ENCODE measurements at regions not wholly inside any gene's neighbourhood (a gene's known extent, or its start where the extent isn't known, plus 50 kb on each side); places are given as distances from the start of the nearest gene placed in this dataset.

DNA sequence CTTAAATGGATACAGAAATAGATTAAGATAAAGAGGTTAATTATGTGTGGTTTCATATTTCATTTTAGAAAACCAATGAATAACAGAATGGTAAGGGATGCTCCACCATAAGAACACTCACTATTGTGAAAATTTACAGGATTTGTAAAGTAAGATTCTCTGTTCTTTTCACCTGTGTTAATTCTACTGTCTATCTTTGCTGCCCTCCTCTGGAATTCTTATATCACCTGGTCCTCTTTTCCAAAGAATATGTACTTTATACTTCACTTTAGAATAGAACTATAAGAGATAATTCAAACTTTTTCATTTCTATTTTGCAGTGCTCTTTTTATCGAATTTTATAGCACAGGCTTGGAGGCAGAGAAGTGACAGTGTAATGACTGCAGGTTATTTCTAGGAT, 213.4 kb downstream of the LURAP1L start:
- H3K9me3 ChIP-seq, result no peaks in the 10 kb centered on the region
- no peaks in the 10 kb centered on the region for H3K4me1 ChIP-seq
- no peaks in the 10 kb centered on the region for H3K36me3 ChIP-seq
- no peaks in the 10 kb centered on the region for H3K27me3 ChIP-seq
- no peak for TF ChIP-seq POLR2A (IDR thresholded peaks at IDR 0.05)
- no peak overlapping the region for H3K4me3 ChIP-seq
- intact Hi-C loops (cut with DNase I; ENCODE audit: low total_unique reads), result no loop called here
- H3K27ac ChIP-seq, result no peak overlapping the region
- DNase-seq, result no peak

DNA sequence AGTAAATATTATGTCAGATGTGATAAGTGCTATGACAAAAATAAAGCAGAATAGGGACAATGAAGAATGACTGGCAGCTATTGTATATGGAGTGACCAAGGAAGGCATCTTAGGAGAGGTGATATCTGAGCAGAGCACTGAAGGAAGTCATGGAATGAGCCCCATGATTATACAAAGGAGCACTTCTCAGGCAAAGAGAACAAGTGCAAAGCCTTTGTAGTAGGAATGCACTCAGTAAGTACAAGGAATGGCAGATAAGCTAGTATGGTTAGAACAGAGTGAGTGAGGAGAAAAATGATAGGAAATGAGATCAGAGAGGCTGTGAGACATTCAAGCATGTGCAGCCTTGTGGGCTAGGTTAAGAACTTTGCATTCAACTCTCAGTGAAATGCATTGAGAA, 214.8 kb downstream of the LURAP1L start:
- Histone ChIP-seq H3K9me3 (no peaks in the 10 kb centered on the region), H3K27ac (no peak overlapping the region), H3K36me3 (no peaks in the 10 kb centered on the region), H3K4me3 (no peak overlapping the region), H3K27me3 (no peaks in the 10 kb centered on the region), H3K4me1 (no peaks in the 10 kb centered on the region)
- TF ChIP-seq, protein P1, sequence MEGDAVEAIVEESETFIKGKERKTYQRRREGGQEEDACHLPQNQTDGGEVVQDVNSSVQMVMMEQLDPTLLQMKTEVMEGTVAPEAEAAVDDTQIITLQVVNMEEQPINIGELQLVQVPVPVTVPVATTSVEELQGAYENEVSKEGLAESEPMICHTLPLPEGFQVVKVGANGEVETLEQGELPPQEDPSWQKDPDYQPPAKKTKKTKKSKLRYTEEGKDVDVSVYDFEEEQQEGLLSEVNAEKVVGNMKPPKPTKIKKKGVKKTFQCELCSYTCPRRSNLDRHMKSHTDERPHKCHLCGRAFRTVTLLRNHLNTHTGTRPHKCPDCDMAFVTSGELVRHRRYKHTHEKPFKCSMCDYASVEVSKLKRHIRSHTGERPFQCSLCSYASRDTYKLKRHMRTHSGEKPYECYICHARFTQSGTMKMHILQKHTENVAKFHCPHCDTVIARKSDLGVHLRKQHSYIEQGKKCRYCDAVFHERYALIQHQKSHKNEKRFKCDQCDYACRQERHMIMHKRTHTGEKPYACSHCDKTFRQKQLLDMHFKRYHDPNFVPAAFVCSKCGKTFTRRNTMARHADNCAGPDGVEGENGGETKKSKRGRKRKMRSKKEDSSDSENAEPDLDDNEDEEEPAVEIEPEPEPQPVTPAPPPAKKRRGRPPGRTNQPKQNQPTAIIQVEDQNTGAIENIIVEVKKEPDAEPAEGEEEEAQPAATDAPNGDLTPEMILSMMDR (IDR thresholded peaks at IDR 0.05), result no peak
- no peak for TF ChIP-seq POLR2A (IDR thresholded peaks at IDR 0.05)
- DNase-seq, result no peak
- intact Hi-C loops (cut with DNase I; ENCODE audit: low total_unique reads), result no loop called here

GRCh38 chr9:12993466-12993865, 218.6 kb downstream of the LURAP1L start:
- H3K27ac ChIP-seq, result no peak overlapping the region
- intact Hi-C loops (cut with DNase I; ENCODE audit: low total_unique reads), result no loop called here
- no peaks in the 10 kb centered on the region for H3K36me3 ChIP-seq
- no peak for TF ChIP-seq POLR2A (IDR thresholded peaks at IDR 0.05)
- TF ChIP-seq, protein P1 (IDR thresholded peaks at IDR 0.05), result no peak
- no peaks in the 10 kb centered on the region for H3K27me3 ChIP-seq
- no peaks in the 10 kb centered on the region for H3K9me3 ChIP-seq
- no peaks in the 10 kb centered on the region for H3K4me1 ChIP-seq
- H3K4me3 ChIP-seq, result no peak overlapping the region
- DNase-seq, result no peak

DNA sequence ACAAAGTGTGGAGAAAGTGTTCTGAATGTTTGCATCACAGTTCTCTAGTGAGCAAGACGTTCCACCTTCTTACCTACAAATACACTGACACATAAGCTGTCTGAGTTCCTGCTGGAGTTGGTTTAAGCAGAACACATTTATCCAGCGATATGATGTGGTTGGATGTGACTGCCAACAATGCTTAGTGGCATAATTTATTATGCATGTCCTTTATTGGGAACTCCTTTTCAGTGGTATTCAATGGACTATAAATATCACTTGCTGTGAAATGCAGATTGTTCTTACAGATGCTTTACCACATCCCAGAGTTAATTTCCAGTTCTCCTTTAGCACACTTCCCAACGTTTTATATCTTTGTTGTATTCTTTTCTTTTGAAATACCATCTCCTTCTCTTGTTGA, 222.2 kb downstream of the LURAP1L start:
- intact Hi-C loops (cut with DNase I; ENCODE audit: low total_unique reads), result no loop called here
- H3K9me3 ChIP-seq, result no peaks in the 10 kb centered on the region
- TF ChIP-seq, protein P1 (IDR thresholded peaks at IDR 0.05), result no peak
- no peak for TF ChIP-seq POLR2A (IDR thresholded peaks at IDR 0.05)
- no peak overlapping the region for H3K27ac ChIP-seq
- no peak overlapping the region for H3K4me3 ChIP-seq
- DNase-seq, result no peak
- no peaks in the 10 kb centered on the region for H3K27me3 ChIP-seq
- H3K4me1 ChIP-seq, result no peaks in the 10 kb centered on the region
- H3K36me3 ChIP-seq, result no peaks in the 10 kb centered on the region

DNA sequence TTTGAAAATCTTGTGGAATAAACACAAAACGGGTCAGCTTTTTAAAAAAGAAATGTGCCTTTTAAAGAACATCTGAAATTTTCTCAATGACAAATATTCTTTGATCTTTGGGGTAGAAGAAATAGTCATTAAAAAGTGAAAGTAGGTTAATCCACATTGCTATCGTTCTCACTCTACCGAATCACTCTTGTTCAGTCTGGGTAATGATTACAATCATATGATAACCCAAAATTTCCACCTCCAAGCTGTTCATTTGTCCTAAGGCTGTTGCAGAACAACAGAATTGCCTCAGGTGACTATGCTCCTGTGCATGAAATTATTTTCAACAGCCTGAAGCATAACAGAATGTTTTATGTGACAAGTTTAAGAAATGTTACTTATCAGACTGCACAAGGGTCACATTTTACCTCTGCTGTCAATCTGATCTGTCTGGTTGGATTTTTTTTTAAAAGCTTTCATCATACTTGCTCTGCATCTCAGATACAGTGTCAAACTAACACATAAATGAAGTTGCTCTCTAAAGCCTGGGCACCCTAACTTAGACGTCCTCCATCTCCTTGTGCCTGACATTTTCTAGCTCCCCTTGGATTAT, 227.3 kb downstream of the LURAP1L start:
- Histone ChIP-seq H3K27ac (no peak overlapping the region), H3K4me1 (no peaks in the 10 kb centered on the region), H3K36me3 (no peaks in the 10 kb centered on the region), H3K4me3 (no peak overlapping the region), H3K9me3 (no peaks in the 10 kb centered on the region), H3K27me3 (no peaks in the 10 kb centered on the region)
- intact Hi-C loops (cut with DNase I; ENCODE audit: low total_unique reads), result no loop called here
- TF ChIP-seq, protein P1 (IDR thresholded peaks at IDR 0.05), result no peak
- no peak for TF ChIP-seq POLR2A (IDR thresholded peaks at IDR 0.05)
- DNase-seq, result no peak

DNA sequence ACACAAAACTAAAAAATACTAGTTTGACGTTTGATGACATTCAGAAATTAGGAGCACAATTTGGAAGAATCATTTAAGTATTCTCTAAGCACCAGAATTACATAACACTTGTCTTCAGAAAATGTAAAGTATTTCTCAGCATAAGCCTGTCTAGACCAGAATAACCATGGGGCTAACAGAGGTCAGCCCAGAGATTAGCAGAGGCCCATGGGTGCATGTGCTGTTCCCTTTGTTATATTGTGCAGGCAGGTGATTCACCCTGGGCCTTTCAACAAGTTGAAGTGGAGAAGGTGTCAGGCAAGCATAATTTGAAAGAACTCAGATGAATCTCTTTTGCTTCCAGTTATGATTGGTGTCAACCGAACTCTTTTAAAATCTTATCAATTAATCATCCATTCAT, 227.9 kb downstream of the LURAP1L start:
- H3K4me3 ChIP-seq, result no peak overlapping the region
- H3K27ac ChIP-seq, result no peak overlapping the region
- TF ChIP-seq, protein P1 (IDR thresholded peaks at IDR 0.05), result no peak
- TF ChIP-seq POLR2A (IDR thresholded peaks at IDR 0.05), result no peak
- no peaks in the 10 kb centered on the region for H3K9me3 ChIP-seq
- H3K27me3 ChIP-seq, result no peaks in the 10 kb centered on the region
- no peaks in the 10 kb centered on the region for H3K4me1 ChIP-seq
- DNase-seq, result no peak
- no peaks in the 10 kb centered on the region for H3K36me3 ChIP-seq
- intact Hi-C loops (cut with DNase I; ENCODE audit: low total_unique reads), result no loop called here

Data from uterus (tissue), 3 donors.